Mesenchymal stem cell (in vitro differentiated cells and primary cell): ENCODE measurements at regions not wholly inside any gene's neighbourhood (a gene's known extent, or its start where the extent isn't known, plus 50 kb on each side); places are given as distances from the start of the nearest gene placed in this dataset.

ENCODE experiments used
- DNase-seq: peaks from one replicate; pipeline ENCODE4 v3.0.0-alpha.2; 2013
- H2AFZ ChIP-seq: one replicate; pipeline ENCODE4 v1.6.1; 2013; ENCODE audit warnings: low read depth, mild to moderate bottlenecking, control low read depth, inconsistent platforms, low read length, moderate library complexity
- H2AK5ac ChIP-seq: 2 replicates; pipeline ENCODE4 v1.6.1; 2013; ENCODE audit warnings: low read length, moderate library complexity, mild to moderate bottlenecking, inconsistent platforms; ENCODE audit not compliant: severe bottlenecking
- H2BK120ac ChIP-seq: one replicate; pipeline ENCODE4 v1.6.1; 2013; ENCODE audit warnings: low read depth, mild to moderate bottlenecking, inconsistent platforms, low read length, moderate library complexity
- H2BK12ac ChIP-seq, 2 experiments: one replicate each; pipeline ENCODE4 v1.6.1; 2013; ENCODE audit warnings: inconsistent platforms in 2 of 2, low read length in 2 of 2, mild to moderate bottlenecking in 2 of 2, moderate library complexity in 2 of 2, control low read depth in 1 of 2
- H2BK15ac ChIP-seq: one replicate; pipeline ENCODE4 v1.6.1; 2013; ENCODE audit warnings: mild to moderate bottlenecking, low read depth, inconsistent platforms; ENCODE audit not compliant: poor library complexity, severe bottlenecking
- H2BK5ac ChIP-seq: 2 replicates; pipeline ENCODE4 v1.6.1; 2013; ENCODE audit warnings: low read depth, mild to moderate bottlenecking, low read length, control low read depth, inconsistent platforms; ENCODE audit not compliant: poor library complexity, severe bottlenecking
- H3K14ac ChIP-seq, 2 experiments: one replicate each; pipeline ENCODE4 v1.6.1; 2013; ENCODE audit warnings: inconsistent platforms in 2 of 2, low read length in 2 of 2, control low read depth in 1 of 2, mild to moderate bottlenecking in 1 of 2, moderate library complexity in 1 of 2
- H3K18ac ChIP-seq, 2 experiments: one replicate each; pipeline ENCODE4 v1.6.1; 2013; ENCODE audit warnings: inconsistent platforms in 2 of 2, low read length in 2 of 2, control low read depth in 1 of 2, low read depth in 1 of 2, mild to moderate bottlenecking in 1 of 2
- H3K23ac ChIP-seq, 2 experiments: one replicate each; pipeline ENCODE4 v1.6.1; 2013; ENCODE audit warnings: inconsistent platforms in 2 of 2, low read length in 2 of 2, mild to moderate bottlenecking in 2 of 2, moderate library complexity in 2 of 2, control low read depth in 1 of 2
- H3K27ac ChIP-seq: 2 replicates; pipeline ENCODE4 v1.5.1; 2013; ENCODE audit warnings: mild to moderate bottlenecking, moderate library complexity, low read length, control low read depth, inconsistent platforms; ENCODE audit not compliant: poor library complexity, severe bottlenecking
- H3K27me3 ChIP-seq, 2 experiments: 2 replicates each; pipeline versions ENCODE4 v1.6.1 to v1.7.0; 2013; ENCODE audit warnings: low read length in 2 of 2, mild to moderate bottlenecking in 2 of 2, moderate library complexity in 2 of 2, control low read depth in 1 of 2, inconsistent platforms in 1 of 2; ENCODE audit not compliant: control insufficient read depth in 1 of 2, insufficient read depth in 1 of 2
- H3K36me3 ChIP-seq, 2 experiments: 2 replicates each; pipeline versions ENCODE4 v1.6.1 to v1.7.0; 2013; ENCODE audit warnings: low read length in 2 of 2, control low read depth in 1 of 2, inconsistent platforms in 1 of 2, low read depth in 1 of 2, mild to moderate bottlenecking in 1 of 2; ENCODE audit not compliant: insufficient read depth in 2 of 2, control insufficient read depth in 1 of 2
- H3K4ac ChIP-seq, 2 experiments: one replicate each; pipeline ENCODE4 v1.6.1; 2013; ENCODE audit warnings: inconsistent platforms in 2 of 2, low read length in 2 of 2, mild to moderate bottlenecking in 2 of 2, moderate library complexity in 2 of 2, control low read depth in 1 of 2, low read depth in 1 of 2
- H3K4me1 ChIP-seq: 2 replicates; pipeline ENCODE4 v1.6.1; 2013; ENCODE audit warnings: low read depth, low read length, control low read depth; ENCODE audit not compliant: control insufficient read depth, insufficient read depth
- H3K4me2 ChIP-seq: 2 replicates; pipeline ENCODE4 v1.6.1; 2013; ENCODE audit warnings: low read length, mild to moderate bottlenecking, inconsistent platforms; ENCODE audit not compliant: poor library complexity, severe bottlenecking
- H3K4me3 ChIP-seq, 2 experiments: 2 replicates each; pipeline versions ENCODE4 v1.5.1 to v1.7.0; 2013; ENCODE audit warnings: low read length in 2 of 2, mild to moderate bottlenecking in 2 of 2, control low read depth in 1 of 2, low read depth in 1 of 2; ENCODE audit not compliant: insufficient read depth in 1 of 2
- H3K79me1 ChIP-seq: replicated peaks from 2 replicates; pipeline ENCODE4 v1.6.1; 2013; ENCODE audit warnings: mild to moderate bottlenecking, control low read depth, low read length, inconsistent platforms; ENCODE audit not compliant: poor library complexity, severe bottlenecking
- H3K9ac ChIP-seq: 2 replicates; pipeline ENCODE4 v1.7.0; 2013; ENCODE audit warnings: mild to moderate bottlenecking, low read length, moderate library complexity
- H3K9me3 ChIP-seq: 2 replicates; pipeline ENCODE4 v1.7.0; 2013; ENCODE audit warnings: mild to moderate bottlenecking, low read length; ENCODE audit not compliant: control insufficient read depth
- H4K8ac ChIP-seq: one replicate; pipeline ENCODE4 v1.6.1; 2013; ENCODE audit warnings: inconsistent platforms, mild to moderate bottlenecking, low read length, moderate library complexity
- H4K91ac ChIP-seq: one replicate; pipeline ENCODE4 v1.6.1; 2013; ENCODE audit warnings: mild to moderate bottlenecking, low read length, inconsistent platforms
- WGBS: methylation state at CpG from one replicate; pipeline ENCODE4 v1.1.7; 2013; ENCODE audit warnings: mixed read lengths; 5-methylcytosine and 5-hydroxymethylcytosine counted together

GRCh38 chr3:14057701-14058100 lies 67.0 kb downstream of the CHCHD4 start:
- Histone ChIP-seq H3K27me3 (no peaks in the 10 kb centered on the region), H2BK120ac (no peak overlapping the region), H2BK15ac (no peak overlapping the region), H2BK12ac (no peak overlapping the region), H2BK5ac (no peak overlapping the region), H2AK5ac (no peak overlapping the region), H4K91ac (no peak overlapping the region), H3K36me3 (no peaks in the 10 kb centered on the region), H4K8ac (no peak overlapping the region), H3K4ac (no peak overlapping the region), H3K14ac (no peak overlapping the region), H3K4me3 (no peak overlapping the region), H2AFZ (no peak overlapping the region), H3K79me1 (no peaks in the 10 kb centered on the region), H3K23ac (no peak overlapping the region), H3K18ac (no peak overlapping the region), H3K4me2 (no peak overlapping the region), H3K4me1 (peaks cover 2% of the 10 kb centered on the region), H3K9ac (no peak overlapping the region), H3K27ac (no peak overlapping the region), H3K9me3 (no peaks in the 10 kb centered on the region)
- 63% methylated on average over 4 of the region's 4 CpGs for WGBS
- no peak for DNase-seq

- Histone ChIP-seq H3K27me3 (peaks cover 0 to 23% of the 10 kb centered on the region in 2 experiments), H4K91ac (no peak overlapping the region), H2BK120ac (no peak overlapping the region), H3K4me3 (no peak overlapping the region), H3K27ac (no peak overlapping the region), H3K4me2 (no peak overlapping the region), H2BK12ac (no peak overlapping the region), H3K9me3 (no peaks in the 10 kb centered on the region), H3K4ac (no peak overlapping the region), H3K9ac (no peak overlapping the region), H2AFZ (no peak overlapping the region), H2BK5ac (no peak overlapping the region), H3K36me3 (no peaks in the 10 kb centered on the region), H3K14ac (no peak overlapping the region), H3K18ac (no peak overlapping the region), H3K4me1 (no peaks in the 10 kb centered on the region), H3K23ac (no peak overlapping the region), H2BK15ac (no peak overlapping the region), H3K79me1 (no peaks in the 10 kb centered on the region), H4K8ac (no peak overlapping the region), H2AK5ac (no peak overlapping the region)
- DNase-seq = no peak
These were observed 76.8 kb downstream of the CHCHD4 start for GRCh38 chr3:14047841-14048240.

- Histone ChIP-seq H3K23ac (no peak overlapping the region), H2BK120ac (no peak overlapping the region), H2AK5ac (no peak overlapping the region), H4K91ac (no peak overlapping the region), H3K27ac (no peak overlapping the region), H3K79me1 (no peaks in the 10 kb centered on the region), H2BK5ac (no peak overlapping the region), H3K4me1 (no peaks in the 10 kb centered on the region), H3K4ac (no peak overlapping the region), H4K8ac (no peak overlapping the region), H2BK15ac (no peak overlapping the region), H3K36me3 (no peaks in the 10 kb centered on the region), H3K4me3 (no peak overlapping the region), H2BK12ac (no peak overlapping the region), H3K9me3 (no peaks in the 10 kb centered on the region), H3K14ac (no peak overlapping the region), H3K27me3 (peaks cover 0 to 23% of the 10 kb centered on the region in 2 experiments), H3K18ac (no peak overlapping the region), H3K9ac (no peak overlapping the region), H3K4me2 (no peak overlapping the region), H2AFZ (no peak overlapping the region)
- no peak for DNase-seq
- WGBS = 77% methylated on average over 3 of the region's 5 CpGs
These were observed 77.6 kb downstream of the CHCHD4 start for GRCh38 chr3:14047027-14047426.

- Histone ChIP-seq H4K8ac (no peak overlapping the region), H3K9ac (no peak overlapping the region), H3K4me2 (no peak overlapping the region), H3K4ac (no peak overlapping the region), H3K27me3 (peaks cover 0 to 13% of the 10 kb centered on the region in 2 experiments), H2AFZ (no peak overlapping the region), H2AK5ac (no peak overlapping the region), H2BK120ac (no peak overlapping the region), H3K18ac (no peak overlapping the region), H4K91ac (no peak overlapping the region), H3K27ac (no peak overlapping the region), H3K4me1 (no peaks in the 10 kb centered on the region), H3K79me1 (no peaks in the 10 kb centered on the region), H3K36me3 (no peaks in the 10 kb centered on the region), H2BK12ac (no peak overlapping the region), H3K14ac (no peak overlapping the region), H3K23ac (no peak overlapping the region), H3K4me3 (no peak overlapping the region), H3K9me3 (no peaks in the 10 kb centered on the region), H2BK15ac (no peak overlapping the region), H2BK5ac (no peak overlapping the region)
- WGBS = 100% methylated on average over 1 of the region's 3 CpGs
- no peak for DNase-seq
These were observed 82.0 kb downstream of the CHCHD4 start for GRCh38 chr3:14042680-14043079.
